Activated CD8-positive, alpha-beta T cell treated with anti-CD3 and anti-CD28 coated beads, Interleukin-2, amount 10 ng/mL, durations not matched to agents 7 days and 5 days (primary cell): ENCODE measurements at regions not wholly inside any gene's neighbourhood (a gene's known extent, or its start where the extent isn't known, plus 50 kb on each side); places are given as distances from the start of the nearest gene placed in this dataset.
"Not testable (repeated sequence)": the region's sequence is repeated elsewhere in the genome, so short reads cannot be mapped to it uniquely, and the experiment has no call there.

Source experiments
- ATAC-seq: fragments of 150-1000 bp; cut with Tn5 transposase; one replicate; pipeline ENCODE4 v1.10.0; 2021; ENCODE audit warnings: moderate library complexity
- CTCF ChIA-PET: fragments of 350-600 bp; sonication (Branson Sonifier 250); formaldehyde crosslinking; loops from one replicate; lab custom pipeline; 2021; ENCODE audit warnings: antibody characterized with exemption; lab: Charles Lee
- POLR2A ChIA-PET: fragments of 350-600 bp; sonication (Branson Sonifier 250); formaldehyde crosslinking; loops from one replicate; lab custom pipeline; 2021; ENCODE audit warnings: antibody characterized with exemption; lab: Charles Lee
- DNase-seq: peaks from one replicate; pipeline ENCODE4 v3.0.0-alpha.2; 2020
- H3K27ac Mint-ChIP-seq: one replicate; pipeline ENCODE4 v1.8.0; 2021; ENCODE audit warnings: mild to moderate bottlenecking, mixed read lengths
- H3K27me3 Mint-ChIP-seq: one replicate; pipeline ENCODE4 v1.8.0; 2021; ENCODE audit warnings: low read depth, mixed read lengths
- H3K36me3 Mint-ChIP-seq: one replicate; pipeline ENCODE4 v1.8.0; 2021; ENCODE audit warnings: low read depth, mixed read lengths
- H3K4me1 Mint-ChIP-seq: one replicate; pipeline ENCODE4 v1.8.0; 2021; ENCODE audit warnings: low read depth, mixed read lengths
- H3K4me3 Mint-ChIP-seq: one replicate; pipeline ENCODE4 v1.8.0; 2021; ENCODE audit warnings: mild to moderate bottlenecking, mixed read lengths
- H3K9me3 Mint-ChIP-seq: one replicate; pipeline ENCODE4 v1.8.0; 2022; ENCODE audit warnings: mixed read lengths; ENCODE audit not compliant: insufficient read depth

DNA sequence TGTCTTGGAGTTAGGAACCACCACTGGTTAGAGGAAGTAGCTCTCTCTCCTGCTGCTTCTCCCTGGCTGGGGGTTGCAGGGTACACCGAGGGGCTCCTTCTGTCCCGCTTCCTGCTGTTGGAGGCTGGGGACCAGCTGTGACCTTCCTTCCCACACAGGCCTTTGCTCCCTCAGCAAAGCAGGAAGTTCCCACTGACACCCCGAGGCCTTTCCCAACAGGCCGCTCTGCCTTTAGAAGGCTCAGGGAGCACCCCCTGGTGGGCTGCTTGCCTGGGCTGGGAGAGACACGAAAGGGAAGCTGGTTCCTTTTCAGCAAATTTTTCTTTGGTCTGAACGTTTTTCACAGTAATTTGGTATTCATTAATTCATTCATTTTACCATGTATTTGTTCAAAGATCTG is 527.9 kb upstream of the B3GAT1 start:
- Mint-ChIP-seq H3K4me1 (no peaks in the 10 kb centered on the region), H3K9me3 (no peaks in the 10 kb centered on the region), H3K4me3 (no peak overlapping the region), H3K36me3 (no peaks in the 10 kb centered on the region), H3K27me3 (no peaks in the 10 kb centered on the region), H3K27ac (no peak overlapping the region)
- CTCF ChIA-PET, result no interaction called here
- ATAC-seq (no peak), DNase-seq (no peak)
- POLR2A ChIA-PET, result no interaction called here

DNA sequence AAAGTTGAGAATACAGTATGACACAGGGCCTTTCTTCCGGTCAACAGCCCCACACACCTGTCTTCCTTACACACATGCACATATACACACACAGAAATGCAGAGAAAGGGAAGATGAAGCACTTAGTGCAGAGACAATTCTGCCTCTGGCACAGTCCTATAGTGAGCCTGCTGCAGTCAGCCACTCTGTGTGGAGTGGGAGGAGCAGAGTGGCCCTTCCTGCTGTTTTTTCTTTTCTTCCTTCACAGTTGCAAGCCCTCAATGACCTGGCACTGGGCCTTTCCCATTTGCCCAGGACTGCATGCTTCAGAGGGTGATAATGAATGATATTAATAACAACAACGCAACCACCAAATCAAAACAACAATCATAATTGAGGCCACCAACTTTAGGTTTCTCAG is 527.0 kb upstream of the B3GAT1 start:
- no peaks in the 10 kb centered on the region for H3K36me3 Mint-ChIP-seq
- no peak for ATAC-seq
- no peaks in the 10 kb centered on the region for H3K27me3 Mint-ChIP-seq
- ChIA-PET POLR2A (no interaction called here), CTCF (no interaction called here)
- no peaks in the 10 kb centered on the region for H3K9me3 Mint-ChIP-seq
- no peak for DNase-seq
- no peak overlapping the region for H3K27ac Mint-ChIP-seq
- no peaks in the 10 kb centered on the region for H3K4me1 Mint-ChIP-seq
- no peak overlapping the region for H3K4me3 Mint-ChIP-seq

DNA sequence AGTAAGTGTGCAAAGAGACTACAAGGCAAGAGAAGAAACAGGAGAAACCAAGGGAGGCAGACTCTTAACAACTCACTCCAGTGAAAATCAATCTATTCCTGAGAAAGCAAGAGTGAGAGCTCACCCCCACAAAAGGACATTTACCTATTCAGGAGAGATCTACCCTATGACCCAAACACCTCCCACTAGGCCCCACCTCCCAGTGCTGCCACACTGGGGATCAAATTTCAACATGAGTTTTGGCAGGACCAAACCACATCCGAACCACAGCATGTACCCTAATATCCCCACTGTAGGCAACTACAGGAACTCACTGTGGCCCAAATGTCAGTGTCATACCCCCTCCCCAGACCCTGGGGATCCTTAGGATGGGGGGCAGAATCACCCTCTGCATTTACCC is 526.2 kb upstream of the B3GAT1 start:
- POLR2A ChIA-PET, result interaction anchor here (0.6 kb wide), 1 partner anchor 72 kb away, joined by 3 read pairs; no protein-coding TSS in a partner anchor

DNA sequence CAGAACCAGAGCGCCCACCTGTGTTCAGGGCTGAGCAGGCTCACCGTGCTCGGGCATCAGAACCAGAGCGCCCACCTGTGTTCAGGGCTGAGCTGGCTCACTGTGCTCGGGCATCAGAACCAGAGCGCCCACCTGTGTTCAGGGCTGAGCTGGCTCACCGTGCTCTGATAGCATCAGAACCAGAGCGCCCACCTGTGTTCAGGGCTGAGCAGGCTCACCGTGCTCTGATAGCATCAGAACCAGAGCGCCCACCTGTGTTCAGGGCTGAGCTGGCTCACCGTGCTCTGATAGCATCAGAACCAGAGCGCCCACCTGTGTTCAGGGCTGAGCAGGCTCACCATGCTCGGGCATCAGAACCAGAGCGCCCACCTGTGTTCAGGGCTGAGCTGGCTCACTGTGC is 525.2 kb upstream of the B3GAT1 start:
- H3K27me3 Mint-ChIP-seq, H3K4me1 Mint-ChIP-seq, ATAC-seq, CTCF ChIA-PET, DNase-seq, H3K4me3 Mint-ChIP-seq, H3K27ac Mint-ChIP-seq, H3K36me3 Mint-ChIP-seq, POLR2A ChIA-PET, H3K9me3 Mint-ChIP-seq: not testable (repeated sequence)

More for the DNA sequence above, 526.2 kb upstream of the B3GAT1 start:
- CTCF ChIA-PET, result no interaction called here
- Mint-ChIP-seq H3K4me1 (no peaks in the 10 kb centered on the region), H3K27ac (no peak overlapping the region), H3K4me3 (no peak overlapping the region), H3K36me3 (no peaks in the 10 kb centered on the region), H3K9me3 (no peaks in the 10 kb centered on the region), H3K27me3 (no peaks in the 10 kb centered on the region)
- DNase-seq (no peak), ATAC-seq (no peak)

DNA sequence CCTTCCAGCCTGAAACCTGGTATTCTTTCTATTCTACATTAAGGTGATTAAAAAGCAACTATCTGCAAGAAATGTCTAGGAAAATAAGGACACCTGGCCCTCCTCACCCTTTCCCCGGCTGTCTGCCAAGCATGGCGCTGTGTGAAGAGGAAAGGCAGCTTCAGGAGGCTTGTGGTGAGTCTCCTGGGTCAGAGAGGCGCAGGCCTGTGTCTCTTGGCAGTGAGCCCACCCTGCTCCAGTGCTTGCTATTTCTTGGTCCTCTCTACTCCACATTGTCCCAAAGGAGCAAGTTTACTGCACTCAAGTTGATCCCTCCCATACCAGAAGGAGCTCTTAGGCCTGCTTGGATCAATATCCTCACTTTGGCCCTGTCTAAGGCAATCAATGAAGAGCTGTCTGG is 520.7 kb upstream of the B3GAT1 start:
- H3K36me3 Mint-ChIP-seq, result no peaks in the 10 kb centered on the region
- ATAC-seq (no peak), DNase-seq (no peak)
- H3K27me3 Mint-ChIP-seq, result no peaks in the 10 kb centered on the region
- POLR2A ChIA-PET, result no interaction called here
- no peaks in the 10 kb centered on the region for H3K4me1 Mint-ChIP-seq
- H3K4me3 Mint-ChIP-seq, result no peak overlapping the region
- no peaks in the 10 kb centered on the region for H3K9me3 Mint-ChIP-seq
- CTCF ChIA-PET, result no interaction called here
- no peak overlapping the region for H3K27ac Mint-ChIP-seq

DNA sequence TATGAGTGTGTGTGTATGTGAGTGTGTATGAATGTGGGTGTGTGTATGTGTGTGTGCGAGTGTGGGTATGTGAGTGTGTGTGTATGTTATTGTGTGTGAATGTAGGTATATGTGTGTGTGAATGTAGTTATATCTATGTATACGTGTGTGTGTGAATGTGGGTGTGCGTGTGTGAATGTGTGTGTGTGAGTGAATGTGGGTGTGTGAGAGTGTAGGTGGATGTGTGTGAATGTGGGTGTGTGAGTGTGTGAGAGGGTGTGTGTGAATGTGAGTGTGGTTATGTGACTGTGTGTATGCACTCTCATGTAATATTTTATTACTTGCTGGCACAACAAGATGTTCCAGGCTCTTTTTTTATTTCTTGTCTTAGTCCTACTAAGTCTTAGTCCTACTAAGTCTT is 513.4 kb upstream of the B3GAT1 start:
- H3K4me3 Mint-ChIP-seq, result no peak overlapping the region
- H3K9me3 Mint-ChIP-seq, result no peaks in the 10 kb centered on the region
- no peaks in the 10 kb centered on the region for H3K27me3 Mint-ChIP-seq
- H3K4me1 Mint-ChIP-seq, result no peaks in the 10 kb centered on the region
- no peak for ATAC-seq
- no peak for DNase-seq
- no peak overlapping the region for H3K27ac Mint-ChIP-seq
- ChIA-PET POLR2A (no interaction called here), CTCF (no interaction called here)
- H3K36me3 Mint-ChIP-seq, result no peaks in the 10 kb centered on the region

DNA sequence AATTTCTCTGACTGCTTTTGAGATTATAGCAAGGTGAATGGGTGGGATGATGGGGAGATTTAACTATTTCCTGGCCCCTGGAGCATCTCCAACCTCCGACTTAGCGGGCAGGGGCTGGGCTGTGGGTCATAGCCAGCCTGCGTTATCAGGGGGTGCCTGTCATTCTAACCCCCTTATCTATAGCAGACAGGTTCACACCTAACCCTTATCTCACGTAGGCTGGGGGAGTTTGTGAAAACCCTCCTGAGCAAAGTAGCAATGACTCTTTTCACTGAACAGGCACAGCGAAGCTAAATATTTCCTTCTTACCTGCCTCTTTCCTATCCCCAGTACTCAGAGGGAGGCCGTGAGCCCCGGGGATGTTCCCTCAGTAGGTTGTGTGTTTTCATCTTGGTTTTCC is 511.4 kb upstream of the B3GAT1 start:
- no peak overlapping the region for H3K27ac Mint-ChIP-seq
- ChIA-PET CTCF (interaction anchor here (0.8 kb wide), 1 partner anchor 55 kb away, joined by 3 read pairs; no protein-coding TSS in a partner anchor), POLR2A (no interaction called here)
- no peaks in the 10 kb centered on the region for H3K4me1 Mint-ChIP-seq
- H3K36me3 Mint-ChIP-seq, result no peaks in the 10 kb centered on the region
- no peak for ATAC-seq
- H3K4me3 Mint-ChIP-seq, result no peak overlapping the region
- H3K27me3 Mint-ChIP-seq, result no peaks in the 10 kb centered on the region
- no peak for DNase-seq
- no peaks in the 10 kb centered on the region for H3K9me3 Mint-ChIP-seq

DNA sequence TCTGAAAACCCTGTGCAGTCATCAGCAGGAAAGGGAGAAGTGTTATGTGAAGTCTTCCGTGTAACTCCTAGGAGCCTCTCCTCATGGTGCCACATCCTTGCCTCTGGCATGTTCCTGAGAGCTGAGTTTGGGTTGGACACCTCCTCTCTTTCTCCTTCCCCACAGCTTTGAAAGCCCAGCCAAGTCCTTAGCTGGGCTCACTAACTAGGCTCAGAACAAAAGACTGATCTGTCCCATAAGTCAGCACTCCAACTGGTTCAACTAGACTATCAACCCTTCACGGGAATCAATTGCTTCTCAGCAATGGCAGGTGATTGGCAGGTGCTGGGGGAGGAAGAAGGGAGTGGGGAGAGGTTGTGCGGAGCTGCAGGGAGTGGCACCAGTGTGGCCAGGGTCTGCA is 509.9 kb upstream of the B3GAT1 start:
- ATAC-seq (no peak), DNase-seq (no peak)
- H3K27ac Mint-ChIP-seq, result no peak overlapping the region
- no peak overlapping the region for H3K4me3 Mint-ChIP-seq
- H3K36me3 Mint-ChIP-seq, result no peaks in the 10 kb centered on the region
- ChIA-PET CTCF (no interaction called here), POLR2A (no interaction called here)
- no peaks in the 10 kb centered on the region for H3K9me3 Mint-ChIP-seq
- H3K27me3 Mint-ChIP-seq, result no peaks in the 10 kb centered on the region
- H3K4me1 Mint-ChIP-seq, result no peaks in the 10 kb centered on the region

DNA sequence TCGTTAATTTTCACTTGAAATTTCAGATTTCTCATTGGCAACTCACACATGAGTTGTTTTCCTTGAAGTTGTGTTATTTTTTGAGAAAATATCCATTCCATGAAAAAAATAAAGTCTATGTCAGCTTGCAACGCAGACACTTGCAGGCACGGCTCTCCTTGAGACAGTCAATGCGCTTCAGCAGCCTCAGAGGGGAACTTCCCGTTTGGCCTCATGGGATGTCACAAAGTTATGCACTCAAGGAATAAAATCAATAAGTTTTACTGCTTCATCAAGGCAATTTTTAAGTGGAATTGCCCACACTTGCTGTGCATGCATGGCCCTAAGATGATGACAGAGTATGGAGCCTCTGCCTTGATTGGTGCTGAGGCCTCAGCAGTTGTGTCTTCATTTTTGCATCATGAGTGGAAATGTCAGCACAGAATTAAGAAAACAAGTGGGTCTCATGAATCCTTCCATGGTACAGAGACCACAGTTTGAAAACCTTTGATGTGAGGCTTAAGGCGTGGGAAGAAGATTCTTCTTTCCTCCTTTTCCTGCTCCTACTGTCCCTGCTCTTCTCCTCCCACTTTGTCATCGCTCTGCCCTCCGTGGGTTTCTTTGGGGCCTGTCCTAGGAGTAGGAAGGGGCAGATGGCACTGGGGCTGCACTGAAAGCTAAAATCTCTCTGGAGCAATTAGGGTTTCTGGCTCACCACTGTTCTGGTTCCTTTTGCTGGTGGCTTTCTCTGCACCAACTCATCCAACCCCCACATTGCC is 509.0 kb upstream of the B3GAT1 start:
- ATAC-seq (no peak), DNase-seq (no peak)
- Mint-ChIP-seq H3K27me3 (no peaks in the 10 kb centered on the region), H3K4me1 (no peaks in the 10 kb centered on the region), H3K27ac (no peak overlapping the region), H3K36me3 (no peaks in the 10 kb centered on the region), H3K4me3 (no peak overlapping the region), H3K9me3 (no peaks in the 10 kb centered on the region)
- CTCF ChIA-PET, result no interaction called here
- POLR2A ChIA-PET, result interaction anchor here (1.2 kb wide), 1 partner anchor 14 kb away, joined by 3 read pairs; no protein-coding TSS in a partner anchor

DNA sequence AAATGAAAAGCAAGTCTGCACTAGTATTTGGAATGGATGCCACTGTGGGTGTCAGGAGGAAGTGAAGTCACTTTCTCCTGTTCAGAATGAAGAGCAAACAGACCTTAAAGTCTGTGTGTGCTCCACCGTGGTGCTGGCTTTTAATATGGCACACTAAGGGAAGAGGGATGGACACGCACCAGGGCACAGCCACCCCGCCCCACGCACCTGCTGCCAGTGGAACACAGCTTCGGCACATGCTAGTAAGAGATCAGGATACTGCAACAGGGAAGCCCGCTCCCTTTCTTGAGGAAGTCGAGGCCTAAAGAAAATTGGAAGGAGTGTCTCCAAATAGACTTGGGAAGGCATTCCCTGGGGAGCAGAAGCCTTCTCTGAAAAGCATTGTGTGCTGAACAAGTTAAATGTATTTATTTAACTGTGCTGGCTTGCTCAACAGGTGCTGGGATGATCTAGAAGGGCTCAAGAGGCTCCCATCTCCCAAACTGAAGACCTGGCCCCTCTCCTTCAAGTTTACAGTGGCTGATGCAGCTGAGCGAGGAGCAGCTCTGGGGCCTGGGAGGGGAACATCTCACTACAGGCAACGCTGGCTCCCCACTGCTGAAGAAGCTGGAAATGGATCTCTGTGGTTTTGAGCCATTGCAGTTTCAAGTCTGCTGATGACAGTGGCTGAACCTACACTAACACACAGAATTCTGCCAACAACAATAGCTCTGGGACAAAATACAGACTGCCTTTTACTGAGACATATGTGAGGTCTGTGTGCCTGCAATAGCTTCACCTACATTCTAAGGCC is 504.6 kb upstream of the B3GAT1 start:
- H3K9me3 Mint-ChIP-seq, result no peaks in the 10 kb centered on the region
- ATAC-seq (no peak), DNase-seq (no peak)
- H3K4me1 Mint-ChIP-seq, result no peaks in the 10 kb centered on the region
- CTCF ChIA-PET, result no interaction called here
- POLR2A ChIA-PET, result no interaction called here
- no peak overlapping the region for H3K27ac Mint-ChIP-seq
- no peaks in the 10 kb centered on the region for H3K36me3 Mint-ChIP-seq
- no peaks in the 10 kb centered on the region for H3K27me3 Mint-ChIP-seq
- no peak overlapping the region for H3K4me3 Mint-ChIP-seq

DNA sequence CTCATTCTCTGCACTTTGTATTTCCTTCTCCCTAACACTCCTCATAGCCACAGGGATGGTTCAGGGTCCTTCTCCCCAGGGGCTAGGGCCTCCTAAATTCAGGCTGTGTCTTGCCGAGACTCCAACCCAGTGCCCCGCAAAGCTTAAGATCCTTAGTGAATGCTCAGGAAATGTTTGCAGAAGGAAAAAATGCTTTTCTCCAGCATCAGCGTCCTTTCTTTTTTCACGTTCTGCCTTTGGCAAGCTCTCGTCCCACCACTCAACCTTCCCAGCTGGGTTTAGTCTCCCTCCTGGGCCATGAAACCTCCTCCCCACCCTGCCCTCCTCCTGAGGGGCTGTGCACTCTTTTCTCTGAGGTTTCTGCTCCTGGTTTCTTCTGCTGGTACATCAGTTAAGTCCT is 503.8 kb upstream of the B3GAT1 start:
- no peak overlapping the region for H3K4me3 Mint-ChIP-seq
- ATAC-seq, result no peak
- H3K27ac Mint-ChIP-seq, result no peak overlapping the region
- no peaks in the 10 kb centered on the region for H3K9me3 Mint-ChIP-seq
- ChIA-PET POLR2A (no interaction called here), CTCF (no interaction called here)
- H3K36me3 Mint-ChIP-seq, result no peaks in the 10 kb centered on the region
- H3K27me3 Mint-ChIP-seq, result no peaks in the 10 kb centered on the region
- H3K4me1 Mint-ChIP-seq, result no peaks in the 10 kb centered on the region
- DNase-seq, result no peak

DNA sequence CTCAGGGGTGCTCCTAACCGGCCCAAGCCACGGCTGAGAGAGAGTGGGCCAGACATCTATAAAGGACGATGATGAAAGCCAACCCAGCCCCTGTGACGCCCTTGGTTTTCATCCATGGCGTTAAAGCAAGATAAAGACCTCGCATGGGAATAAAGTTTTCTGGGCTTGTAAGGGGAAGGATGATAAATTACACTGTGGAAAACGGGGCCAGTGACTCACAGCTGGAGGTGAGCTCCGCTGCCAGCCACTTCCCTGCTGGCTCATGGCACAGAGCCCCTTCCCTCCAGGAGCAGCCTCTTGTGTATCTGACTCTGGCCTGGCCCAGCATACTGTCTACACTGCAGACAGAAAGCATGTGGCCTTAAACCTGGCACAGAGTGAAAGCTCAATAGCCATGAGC is 503.2 kb upstream of the B3GAT1 start:
- ChIA-PET CTCF (no interaction called here), POLR2A (no interaction called here)
- Mint-ChIP-seq H3K27ac (no peak overlapping the region), H3K27me3 (no peaks in the 10 kb centered on the region), H3K36me3 (no peaks in the 10 kb centered on the region), H3K9me3 (no peaks in the 10 kb centered on the region), H3K4me3 (no peak overlapping the region), H3K4me1 (no peaks in the 10 kb centered on the region)
- DNase-seq, result no peak
- ATAC-seq, result no peak
